ENCODE measurements at regions not wholly inside any gene's neighbourhood (a gene's known extent, or its start where the extent isn't known, plus 50 kb on each side); places are given as distances from the start of the nearest gene placed in this dataset.
A peak's percentile ranks its signal among the peaks of the same experiment; 100 is the strongest.

- peaks cover 13% of the 10 kb centered on the region for H3K4me1 ChIP-seq (ENCODE audit: insufficient read depth, poor library complexity, severe bottlenecking)
- no peaks in the 10 kb centered on the region for H3K27me3 ChIP-seq (ENCODE audit: insufficient read depth, poor library complexity, severe bottlenecking)
- no peak for TF ChIP-seq CTCF (IDR thresholded peaks at IDR 0.05; ENCODE audit: poor library complexity, severe bottlenecking)
- ATAC-seq (ENCODE audit: low read depth) (no peak), DNase-seq (ENCODE audit: low spot score) (no peak)
- H3K9me3 ChIP-seq (ENCODE audit: severe bottlenecking), result no peaks in the 10 kb centered on the region
- H3K27ac ChIP-seq (ENCODE audit: poor library complexity, severe bottlenecking), result no peak overlapping the region
- H3K36me3 ChIP-seq (ENCODE audit: low read depth), result no peaks in the 10 kb centered on the region
- no peak overlapping the region for H3K4me3 ChIP-seq (ENCODE audit: severe bottlenecking)
Observed at GRCh38 chr15:98040146-98040545, 79.6 kb downstream of the ARRDC4 start.

DNA sequence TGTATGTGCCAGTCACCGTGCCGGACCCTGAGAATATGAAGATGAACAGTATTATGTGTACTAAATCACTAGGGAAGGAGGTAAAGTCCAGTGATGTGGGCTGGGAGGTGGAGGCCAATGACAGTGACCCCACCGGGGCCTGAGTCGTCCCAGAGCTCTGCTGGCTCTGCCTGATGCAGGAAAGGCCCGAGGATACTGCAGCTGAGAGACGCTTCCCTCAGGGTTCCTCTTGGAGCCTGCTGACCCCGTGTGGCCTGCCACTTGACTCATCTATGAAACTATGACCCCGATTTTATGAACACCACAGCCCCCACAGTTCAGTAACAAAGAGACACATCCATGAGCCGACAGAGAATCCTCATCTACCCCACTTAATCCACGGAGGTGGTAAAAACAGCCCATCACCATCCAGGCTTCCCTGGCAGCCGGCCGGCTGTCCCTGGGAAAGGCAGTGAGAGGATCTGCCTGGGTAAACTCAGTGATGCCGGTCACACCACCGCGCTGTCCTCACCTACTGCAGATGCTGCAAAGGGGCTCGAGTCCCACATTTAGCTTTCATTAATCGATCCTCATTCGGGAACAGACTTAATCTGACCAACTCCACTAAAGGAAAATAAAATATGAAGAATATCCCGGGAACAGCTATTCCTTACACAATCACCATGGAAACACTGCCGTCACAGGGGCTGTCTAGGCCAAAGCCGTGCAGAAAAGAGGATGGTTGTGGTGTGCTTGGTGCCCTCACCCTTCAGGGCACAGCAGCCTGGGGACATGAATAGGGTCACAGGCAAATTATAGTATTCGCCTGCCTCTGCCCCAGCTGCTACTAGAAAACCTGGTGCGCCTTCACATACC lies 82.9 kb downstream of the ARRDC4 start:
- H3K27me3 ChIP-seq (ENCODE audit: insufficient read depth, poor library complexity, severe bottlenecking), result no peaks in the 10 kb centered on the region
- no peak for TF ChIP-seq CTCF (IDR thresholded peaks at IDR 0.05; ENCODE audit: poor library complexity, severe bottlenecking)
- no peaks in the 10 kb centered on the region for H3K9me3 ChIP-seq (ENCODE audit: severe bottlenecking)
- no peak overlapping the region for H3K4me3 ChIP-seq (ENCODE audit: severe bottlenecking)
- DNase-seq (ENCODE audit: low spot score) (no peak), ATAC-seq (ENCODE audit: low read depth) (peak; percentile 26; the same call in 1 of the 3 replicates)
- H3K4me1 ChIP-seq (ENCODE audit: insufficient read depth, poor library complexity, severe bottlenecking), result no peaks in the 10 kb centered on the region
- no peaks in the 10 kb centered on the region for H3K36me3 ChIP-seq (ENCODE audit: low read depth)
- H3K27ac ChIP-seq (ENCODE audit: poor library complexity, severe bottlenecking), result no peak overlapping the region

DNA sequence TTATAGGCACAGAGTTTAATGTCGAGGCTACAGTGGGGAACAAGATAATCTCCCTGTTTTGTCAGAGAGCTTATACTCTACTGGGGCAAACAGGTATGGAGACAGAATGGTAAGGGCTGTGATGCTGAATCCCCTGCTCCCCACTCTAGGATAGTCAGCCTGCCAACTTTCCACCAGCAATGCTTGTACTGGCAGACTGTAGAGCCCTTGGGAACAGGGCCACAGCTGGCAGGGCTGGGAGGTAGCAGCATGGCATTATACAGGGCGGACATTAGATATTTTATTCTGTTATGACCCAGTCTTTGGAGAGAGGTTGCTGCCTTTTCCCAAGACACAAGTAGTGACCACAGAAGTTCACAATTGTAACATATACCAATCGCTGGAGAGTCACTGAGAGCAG lies 91.2 kb downstream of the ARRDC4 start:
- H3K27me3 ChIP-seq (ENCODE audit: insufficient read depth, poor library complexity, severe bottlenecking), result no peaks in the 10 kb centered on the region
- no peak for TF ChIP-seq CTCF (IDR thresholded peaks at IDR 0.05; ENCODE audit: poor library complexity, severe bottlenecking)
- H3K4me3 ChIP-seq (ENCODE audit: severe bottlenecking), result no peak overlapping the region
- no peaks in the 10 kb centered on the region for H3K36me3 ChIP-seq (ENCODE audit: low read depth)
- no peak for DNase-seq (ENCODE audit: low spot score)
- no peak for ATAC-seq (ENCODE audit: low read depth)
- H3K27ac ChIP-seq (ENCODE audit: poor library complexity, severe bottlenecking), result no peak overlapping the region
- H3K4me1 ChIP-seq (ENCODE audit: insufficient read depth, poor library complexity, severe bottlenecking), result no peaks in the 10 kb centered on the region
- no peaks in the 10 kb centered on the region for H3K9me3 ChIP-seq (ENCODE audit: severe bottlenecking)

DNA sequence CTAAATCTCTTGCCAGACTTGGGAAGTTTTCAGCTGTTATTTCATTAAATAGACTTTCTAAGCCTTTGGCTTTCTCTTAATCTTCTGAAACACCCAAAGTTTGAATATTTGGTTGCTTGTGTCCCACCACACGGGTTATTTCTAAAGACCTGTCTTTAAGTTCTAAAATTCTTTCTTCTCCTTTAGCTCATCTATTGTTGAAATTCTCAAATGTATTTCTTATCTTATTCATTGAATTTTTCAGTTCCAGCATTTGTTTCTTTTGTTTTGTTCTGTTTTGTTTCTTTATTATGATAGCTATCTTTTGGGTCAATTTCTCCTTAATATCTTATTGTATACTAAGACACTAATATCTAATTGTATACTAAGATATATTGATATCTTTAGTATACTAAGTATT lies 97.0 kb downstream of the ARRDC4 start:
- ATAC-seq (ENCODE audit: low read depth), result no peak
- no peak for DNase-seq (ENCODE audit: low spot score)
- peaks cover 7% of the 10 kb centered on the region for H3K9me3 ChIP-seq (ENCODE audit: severe bottlenecking)
- H3K36me3 ChIP-seq (ENCODE audit: low read depth), result no peaks in the 10 kb centered on the region
- no peaks in the 10 kb centered on the region for H3K4me1 ChIP-seq (ENCODE audit: insufficient read depth, poor library complexity, severe bottlenecking)
- H3K27ac ChIP-seq (ENCODE audit: poor library complexity, severe bottlenecking), result no peak overlapping the region
- no peaks in the 10 kb centered on the region for H3K27me3 ChIP-seq (ENCODE audit: insufficient read depth, poor library complexity, severe bottlenecking)
- H3K4me3 ChIP-seq (ENCODE audit: severe bottlenecking), result no peak overlapping the region
- no peak for TF ChIP-seq CTCF (IDR thresholded peaks at IDR 0.05; ENCODE audit: poor library complexity, severe bottlenecking)

DNA sequence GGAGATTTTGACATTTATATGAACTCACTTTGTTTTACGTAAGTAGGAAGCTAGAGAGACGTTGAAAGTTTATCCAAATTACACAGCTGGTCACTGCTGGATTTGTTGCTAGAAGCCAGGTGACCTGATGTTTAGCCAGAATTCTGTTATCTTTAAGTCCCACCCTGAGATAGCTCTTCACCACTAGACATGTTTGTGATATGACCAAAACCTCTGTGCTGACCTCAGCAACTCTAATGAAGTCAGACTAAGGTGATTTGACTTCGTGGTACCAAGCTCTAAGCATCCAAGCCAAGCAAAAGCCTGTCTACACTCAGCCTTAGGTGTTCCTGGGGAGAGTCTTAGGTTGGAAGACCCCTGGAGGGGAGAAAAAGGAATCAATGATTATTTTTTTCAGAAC lies 102.4 kb downstream of the ARRDC4 start:
- H3K9me3 ChIP-seq (ENCODE audit: severe bottlenecking), result peaks cover 5% of the 10 kb centered on the region
- DNase-seq (ENCODE audit: low spot score), result no peak
- no peak overlapping the region for H3K27ac ChIP-seq (ENCODE audit: poor library complexity, severe bottlenecking)
- H3K4me1 ChIP-seq (ENCODE audit: insufficient read depth, poor library complexity, severe bottlenecking), result no peaks in the 10 kb centered on the region
- TF ChIP-seq CTCF (IDR thresholded peaks at IDR 0.05; ENCODE audit: poor library complexity, severe bottlenecking), result no peak
- ATAC-seq (ENCODE audit: low read depth), result no peak
- no peaks in the 10 kb centered on the region for H3K27me3 ChIP-seq (ENCODE audit: insufficient read depth, poor library complexity, severe bottlenecking)
- H3K4me3 ChIP-seq (ENCODE audit: severe bottlenecking), result no peak overlapping the region
- no peaks in the 10 kb centered on the region for H3K36me3 ChIP-seq (ENCODE audit: low read depth)
